GM23338 (cell line): ENCODE measurements at regions not wholly inside any gene's neighbourhood (a gene's known extent, or its start where the extent isn't known, plus 50 kb on each side); places are given as distances from the start of the nearest gene placed in this dataset.

Experiments
- CREB1 ChIP-seq: fragments of 250-450 bp; sonication (Bioruptor Pico); IDR thresholded peaks from 2 replicates; pipeline ENCODE4 v1.5.0; 2020; ENCODE audit warnings: low read depth, mild to moderate bottlenecking, moderate library complexity
- EZH2 ChIP-seq: fragments of 200-600 bp; sonication (generic); IDR thresholded peaks from one replicate; pipeline ENCODE4 v1.8.0; 2017; ENCODE audit warnings: antibody characterized with exemption, mild to moderate bottlenecking, low read depth; ENCODE audit not compliant: unreplicated experiment
- JUNB ChIP-seq: IDR thresholded peaks from one replicate; pipeline ENCODE4 v1.6.1; 2016; ENCODE audit warnings: antibody characterized with exemption; ENCODE audit not compliant: unreplicated experiment
- POLR2AphosphoS5 ChIP-seq: IDR thresholded peaks from 2 replicates; pipeline ENCODE4 v1.6.1; 2016; ENCODE audit warnings: antibody characterized with exemption, low read depth
- TF ChIP-seq, protein P1 (sequence below), 2 experiments: fragments of 200-600 bp in 1 of 2; sonication (generic) in 1 of 2; conservative IDR thresholded peaks; 2 replicates each; pipeline versions ENCODE4 v1.5.1 to v1.6.1; 2016 to 2017; ENCODE audit warnings: antibody characterized with exemption in 2 of 2, low read depth in 2 of 2, mild to moderate bottlenecking in 2 of 2, moderate library complexity in 1 of 2

DNA sequence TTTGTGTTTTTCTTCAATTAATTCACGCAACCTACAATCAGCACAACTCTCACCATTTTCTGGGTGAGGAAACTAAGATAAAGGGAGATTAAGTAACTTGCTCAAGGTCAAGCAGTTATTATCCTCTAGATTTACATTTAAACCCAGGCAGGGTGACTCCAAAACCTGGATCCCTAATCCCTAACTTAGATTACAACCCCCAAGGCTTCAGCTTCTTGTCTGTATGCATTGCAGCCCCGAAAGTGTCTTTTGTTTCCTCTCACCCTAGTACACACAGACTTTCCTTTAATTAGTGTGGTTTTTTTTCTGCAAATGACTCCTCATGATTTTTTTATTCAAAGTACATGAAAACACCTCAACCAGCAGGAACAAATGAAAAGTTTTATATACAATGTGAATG, 748.6 kb upstream of the ADGRL2 start:
- TF ChIP-seq POLR2AphosphoS5 (no peak), JUNB (no peak), CREB1 (CRISPR knock-in tag) (no peak), EZH2 (no peak)
- TF ChIP-seq, protein P1, sequence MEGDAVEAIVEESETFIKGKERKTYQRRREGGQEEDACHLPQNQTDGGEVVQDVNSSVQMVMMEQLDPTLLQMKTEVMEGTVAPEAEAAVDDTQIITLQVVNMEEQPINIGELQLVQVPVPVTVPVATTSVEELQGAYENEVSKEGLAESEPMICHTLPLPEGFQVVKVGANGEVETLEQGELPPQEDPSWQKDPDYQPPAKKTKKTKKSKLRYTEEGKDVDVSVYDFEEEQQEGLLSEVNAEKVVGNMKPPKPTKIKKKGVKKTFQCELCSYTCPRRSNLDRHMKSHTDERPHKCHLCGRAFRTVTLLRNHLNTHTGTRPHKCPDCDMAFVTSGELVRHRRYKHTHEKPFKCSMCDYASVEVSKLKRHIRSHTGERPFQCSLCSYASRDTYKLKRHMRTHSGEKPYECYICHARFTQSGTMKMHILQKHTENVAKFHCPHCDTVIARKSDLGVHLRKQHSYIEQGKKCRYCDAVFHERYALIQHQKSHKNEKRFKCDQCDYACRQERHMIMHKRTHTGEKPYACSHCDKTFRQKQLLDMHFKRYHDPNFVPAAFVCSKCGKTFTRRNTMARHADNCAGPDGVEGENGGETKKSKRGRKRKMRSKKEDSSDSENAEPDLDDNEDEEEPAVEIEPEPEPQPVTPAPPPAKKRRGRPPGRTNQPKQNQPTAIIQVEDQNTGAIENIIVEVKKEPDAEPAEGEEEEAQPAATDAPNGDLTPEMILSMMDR (conservative IDR thresholded peaks at IDR 0.05; ENCODE audit: low read depth in 2 of 2): no peak
